C1 segment of cervical spinal cord (tissue), 14 donors: ENCODE measurements at regions not wholly inside any gene's neighbourhood (a gene's known extent, or its start where the extent isn't known, plus 50 kb on each side); places are given as distances from the start of the nearest gene placed in this dataset.
"Not testable (repeated sequence)": the region's sequence is repeated elsewhere in the genome, so short reads cannot be mapped to it uniquely, and the experiment has no call there.

ENCODE experiments used
- DNase-seq, 14 donors: peaks; one replicate each; lab custom pipeline; 2025; lab: John Stamatoyannopoulos, UW

DNA sequence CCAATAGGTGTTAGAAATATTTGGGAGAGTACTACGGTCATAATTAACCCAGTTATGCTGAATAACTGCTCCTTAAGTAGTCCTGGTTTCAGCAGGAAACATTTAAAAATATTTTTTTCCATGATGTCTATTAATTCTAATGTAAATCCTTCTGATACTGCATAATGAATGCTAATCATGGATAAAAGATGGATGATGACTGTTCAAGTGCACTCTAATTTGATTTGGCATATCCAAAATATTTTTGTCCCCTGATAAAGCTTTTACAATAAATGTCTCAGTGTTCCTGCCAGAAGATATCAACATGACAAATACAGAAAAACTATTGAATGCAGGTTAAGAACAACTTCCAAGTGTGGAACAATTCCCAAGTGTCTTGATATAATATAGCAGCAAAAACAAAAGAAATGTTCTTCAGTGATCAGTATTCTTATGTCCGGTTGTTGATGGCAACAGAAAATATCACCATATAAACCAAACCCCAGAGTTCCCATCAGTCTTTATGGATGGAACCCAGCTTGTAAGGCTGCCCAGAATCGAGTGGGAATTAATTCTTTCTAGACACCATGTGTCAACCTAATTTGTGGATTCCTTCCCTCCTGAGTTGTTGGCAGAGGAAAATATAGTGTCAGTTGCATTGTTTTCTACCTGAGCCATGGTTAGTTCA lies 205.4 kb upstream of the GK2 start:
- peak in 1 of 14 donors; percentile 61 for DNase-seq

DNA sequence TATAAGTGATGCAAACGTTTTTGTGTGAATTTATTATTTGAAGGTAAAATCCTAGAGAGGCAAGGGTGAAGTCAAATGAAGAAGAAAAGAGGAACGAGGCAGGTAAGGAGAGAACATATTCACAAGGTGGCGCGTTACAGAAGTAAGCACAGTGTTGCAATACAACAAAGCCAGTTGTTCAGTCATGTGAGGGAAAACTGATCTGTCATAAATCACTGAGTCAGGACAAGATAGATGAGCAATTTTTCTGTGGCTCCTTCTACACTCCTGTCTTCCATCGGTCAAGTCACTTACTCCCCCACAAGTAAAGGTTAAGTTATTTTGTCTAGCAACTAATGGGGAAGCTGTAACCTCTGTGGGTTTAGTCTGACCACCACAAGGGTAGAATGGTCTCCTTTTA lies 203.0 kb upstream of the GK2 start:
- no peak for DNase-seq

- no peak for DNase-seq
Measured at GRCh38 chr4:79609817-79610216, 201.8 kb upstream of the GK2 start.

GRCh38 chr4:79607979-79608378 lies 200.0 kb upstream of the GK2 start:
- DNase-seq = no peak

GRCh38 chr4:79604152-79604551 lies 196.1 kb upstream of the GK2 start:
- DNase-seq = no peak

DNA sequence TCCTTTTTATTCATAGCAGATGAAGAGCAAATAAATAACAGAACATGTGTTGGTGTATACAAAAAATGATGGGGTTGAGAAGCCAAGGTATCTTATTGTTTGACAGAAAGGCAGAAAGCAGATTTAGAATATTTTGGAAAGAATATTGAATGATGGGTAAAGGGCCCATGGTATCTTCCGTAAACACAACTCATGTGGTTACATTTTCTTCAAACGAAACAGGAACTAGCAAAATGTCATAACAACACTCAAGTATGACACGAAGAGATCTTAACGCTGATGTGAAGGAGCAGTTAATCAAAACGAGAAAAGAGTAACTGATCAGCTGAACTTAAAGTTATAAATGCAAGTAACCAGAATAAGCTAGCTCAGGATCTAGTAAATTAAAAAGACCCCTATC lies 195.7 kb upstream of the GK2 start:
- DNase-seq = no peak

- DNase-seq = no peak
Measured at GRCh38 chr4:79599691-79600090, 191.7 kb upstream of the GK2 start.

DNA sequence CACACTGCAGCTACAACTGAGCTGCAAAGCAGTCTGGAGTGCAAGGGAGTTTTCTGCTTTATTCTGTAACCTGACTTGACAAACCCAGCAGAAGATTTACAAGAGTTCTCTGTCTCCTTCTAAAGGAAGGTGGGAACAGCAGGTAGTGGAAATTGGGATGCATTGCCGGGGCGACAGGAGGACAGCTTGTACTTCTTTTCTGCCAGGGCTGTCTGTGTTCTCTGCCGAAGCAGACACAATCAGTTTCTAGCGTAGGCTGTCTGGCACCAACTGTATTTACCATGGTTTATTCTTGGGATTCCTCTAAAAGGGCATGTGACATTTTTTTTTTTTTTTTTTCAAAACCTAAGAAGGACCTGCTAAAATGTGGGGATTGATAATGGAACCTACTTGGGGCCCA lies 190.8 kb upstream of the GK2 start:
- DNase-seq = peak in 1 of 14 donors; percentile 58

DNA sequence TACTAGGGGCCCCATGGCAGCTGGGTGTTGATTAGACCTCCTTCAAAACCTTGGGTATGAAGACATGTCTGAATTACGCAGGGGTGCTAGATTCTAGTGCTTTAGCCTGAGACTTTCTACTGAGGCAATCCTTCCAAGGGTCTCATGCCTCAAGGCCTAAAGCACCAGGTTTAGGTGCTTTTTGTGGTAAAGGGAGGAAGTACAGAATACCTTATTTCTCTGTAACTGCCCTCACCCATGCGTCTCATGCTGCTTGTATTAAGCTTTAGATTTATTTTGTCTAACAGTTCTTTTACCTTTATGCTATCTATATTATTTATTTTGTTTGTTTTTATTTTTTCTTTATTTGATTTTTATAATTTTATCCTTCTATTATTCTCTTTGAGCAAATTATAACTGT lies 190.2 kb upstream of the GK2 start:
- no peak for DNase-seq

DNA sequence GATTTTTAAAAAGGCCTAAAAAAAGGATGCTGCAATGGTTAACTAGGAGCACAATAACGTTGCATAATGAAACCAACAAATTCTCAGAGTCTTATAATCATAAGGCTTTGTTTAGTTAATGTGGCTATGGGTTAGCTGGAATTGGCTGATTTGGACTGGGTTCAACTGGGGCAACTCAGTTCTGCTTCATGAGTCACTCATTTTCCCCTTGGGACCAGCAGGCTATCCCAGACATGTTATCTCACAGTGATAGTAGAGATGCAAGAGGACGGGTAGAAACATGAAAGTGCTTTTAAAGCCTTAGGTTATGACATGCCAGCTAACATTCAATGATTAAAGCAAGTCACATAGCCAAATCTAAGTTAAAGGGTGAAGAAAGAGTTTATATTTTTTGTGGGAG lies 189.2 kb upstream of the GK2 start:
- no peak for DNase-seq

GRCh38 chr4:79592218-79592617 lies 184.2 kb upstream of the GK2 start:
- not testable (repeated sequence) for DNase-seq

GRCh38 chr4:79588679-79589078 lies 180.7 kb upstream of the GK2 start:
- DNase-seq = no peak

DNA sequence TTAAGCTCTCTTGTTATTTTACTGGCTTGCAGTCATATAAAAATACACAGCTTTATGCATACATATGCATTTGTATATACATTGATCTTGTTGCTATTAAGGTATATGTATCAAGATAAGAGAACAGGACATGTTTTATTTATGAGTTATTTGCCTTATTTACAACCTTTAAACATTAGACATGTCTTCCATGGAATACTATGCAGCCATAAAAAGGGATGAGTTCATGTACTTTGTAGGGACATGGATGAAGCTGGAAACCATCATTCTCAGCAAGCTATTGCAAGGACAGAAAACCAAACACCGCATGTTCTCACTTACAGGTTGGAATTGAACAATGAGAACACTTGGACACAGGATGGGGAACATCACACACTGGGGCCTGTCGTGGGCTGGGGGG lies 179.2 kb upstream of the GK2 start:
- not testable (repeated sequence) for DNase-seq

DNA sequence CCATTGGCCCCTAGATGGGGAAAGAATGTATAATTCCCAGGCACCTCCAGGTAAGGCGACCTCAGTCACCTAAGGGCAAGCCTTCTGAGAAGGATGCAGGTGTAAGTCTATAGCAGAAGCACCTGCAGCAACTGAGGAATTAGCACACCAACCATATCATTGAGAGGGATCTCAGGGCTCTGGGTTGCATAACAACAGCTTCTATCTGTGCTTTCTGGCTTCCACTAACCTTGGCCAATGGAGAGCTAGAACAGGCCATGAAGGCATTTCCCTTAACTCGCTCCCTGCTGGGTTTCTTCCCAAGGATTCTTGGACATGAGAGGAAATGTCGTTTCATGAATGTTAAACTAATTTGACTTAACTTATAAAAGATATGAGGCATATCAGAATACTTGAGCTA lies 177.8 kb upstream of the GK2 start:
- DNase-seq = no peak

DNA sequence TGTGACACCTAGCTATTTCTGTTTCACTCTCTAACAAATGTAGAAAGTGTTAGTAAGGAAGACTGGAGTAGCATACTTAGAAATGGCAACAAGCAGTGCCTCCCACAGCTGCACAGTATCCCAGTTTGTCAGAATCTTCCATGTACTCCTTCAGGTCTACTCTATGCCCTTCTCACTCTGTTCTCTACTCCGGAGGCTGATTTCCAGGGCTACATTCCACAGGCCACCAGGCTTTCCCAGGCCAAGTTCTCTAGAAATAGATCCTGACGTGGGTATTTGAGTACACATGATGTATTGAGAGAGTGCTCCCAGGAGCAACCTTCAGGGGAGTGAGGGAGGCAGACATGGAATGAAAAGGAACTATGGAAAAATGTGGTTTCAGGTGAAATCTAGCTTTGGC lies 177.3 kb upstream of the GK2 start:
- no peak for DNase-seq

- no peak for DNase-seq
Measured at GRCh38 chr4:79584902-79585301, 176.9 kb upstream of the GK2 start.

DNA sequence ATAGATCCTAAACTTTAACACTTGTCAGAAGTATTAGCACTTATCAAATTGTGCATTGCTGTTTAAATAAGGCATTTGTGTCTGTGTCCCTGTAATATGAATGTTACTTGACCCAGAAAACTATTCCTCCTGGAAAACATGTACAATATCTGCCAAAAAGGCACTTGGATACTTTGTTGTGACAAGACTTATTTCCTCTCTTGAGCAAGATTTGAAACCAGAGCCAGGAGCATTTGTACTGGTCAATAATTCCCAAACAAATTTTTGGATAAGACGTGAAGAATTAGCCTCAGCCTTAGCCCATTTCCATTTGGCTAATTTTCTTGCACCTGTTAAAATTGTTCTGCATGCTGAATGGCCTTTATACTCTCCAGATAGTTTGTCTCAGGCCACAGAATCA lies 176.3 kb upstream of the GK2 start:
- DNase-seq = no peak

- no peak for DNase-seq
Measured at GRCh38 chr4:79578606-79579005, 170.6 kb upstream of the GK2 start.

GRCh38 chr4:79576429-79576753 lies 168.4 kb upstream of the GK2 start:
- DNase-seq = peak in 1 of 14 donors; percentile 14

GRCh38 chr4:79575709-79576428 lies 167.8 kb upstream of the GK2 start:
- no peak for DNase-seq

GRCh38 chr4:79574741-79575451 lies 166.9 kb upstream of the GK2 start:
- DNase-seq = no peak

DNA sequence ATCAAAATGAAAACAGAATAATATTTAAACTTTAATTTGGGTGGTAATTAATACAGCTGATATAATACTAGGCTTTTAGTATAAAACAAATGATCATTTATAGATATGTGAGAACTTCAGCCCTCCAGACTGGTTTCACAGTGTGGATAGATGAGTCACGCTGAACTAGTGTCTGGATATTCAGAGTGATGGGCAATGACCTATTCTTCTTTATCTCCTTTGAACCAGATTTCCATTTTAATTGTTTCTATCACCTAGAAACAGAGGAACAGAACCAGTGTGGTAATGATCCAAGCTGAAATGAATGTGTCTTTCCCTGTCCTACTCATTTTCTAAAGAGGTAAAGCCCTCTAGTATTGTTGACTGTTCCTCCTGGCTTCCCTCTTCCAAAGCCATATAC lies 155.2 kb upstream of the GK2 start:
- DNase-seq = no peak

DNA sequence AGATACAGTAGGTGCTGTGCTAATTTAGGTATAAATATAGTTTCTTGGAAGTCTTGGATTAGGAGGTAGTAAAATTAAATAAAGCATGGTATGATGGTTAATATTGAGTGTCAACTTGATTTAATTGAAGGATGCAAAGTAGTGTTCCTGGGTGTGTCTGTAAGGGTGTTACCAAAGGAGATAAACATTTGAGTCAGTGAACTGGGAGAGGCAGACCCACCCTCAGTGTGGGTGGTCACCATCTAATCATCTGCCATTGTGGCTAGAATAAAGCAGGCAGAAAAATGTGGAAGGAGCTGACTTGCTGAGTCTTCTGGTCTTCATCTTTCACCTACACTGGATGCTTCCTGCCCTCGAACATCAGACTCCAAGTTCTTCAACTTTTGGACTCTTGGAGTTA lies 153.7 kb upstream of the GK2 start:
- DNase-seq = no peak
